Prostate gland (tissue), 2 donors: ENCODE measurements at regions not wholly inside any gene's neighbourhood (a gene's known extent, or its start where the extent isn't known, plus 50 kb on each side); places are given as distances from the start of the nearest gene placed in this dataset.

Experiments
- DNase-seq: peaks from one replicate; pipeline ENCODE4 v3.0.0-alpha.2; 2019; ENCODE audit warnings: low spot score
- H3K27ac ChIP-seq, 2 donors: fragments of 200-600 bp; sonication (generic); 2 replicates each; pipeline ENCODE4 v1.5.1; 2017 to 2019
- H3K27me3 ChIP-seq: fragments of 200-600 bp; sonication (generic); replicated peaks from 2 replicates; pipeline ENCODE4 v1.5.1; 2019; ENCODE audit not compliant: insufficient read depth
- H3K36me3 ChIP-seq, 2 donors: fragments of 200-600 bp; sonication (generic); 1 replicate in 1 of 2; 2 replicates in 1 of 2; pipeline versions ENCODE4 v1.5.1 to v1.8.1; 2017 to 2019
- H3K4me1 ChIP-seq: fragments of 200-600 bp; sonication (generic); replicated peaks from 2 replicates; pipeline ENCODE4 v1.5.1; 2019
- H3K4me3 ChIP-seq, 2 donors: fragments of 200-600 bp; sonication (generic); 2 replicates each; pipeline ENCODE4 v1.5.1; 2017 to 2019
- H3K9me3 ChIP-seq: fragments of 200-600 bp; sonication (generic); 2 replicates; pipeline ENCODE4 v1.5.1; 2017
- POLR2A ChIP-seq: fragments of 450-650 bp; IDR thresholded peaks from one replicate; pipeline ENCODE4 v1.6.1; 2016; ENCODE audit warnings: antibody characterized with exemption, mild to moderate bottlenecking
- POLR2AphosphoS5 ChIP-seq: sonication (generic); formaldehyde crosslinking; IDR thresholded peaks from one replicate; pipeline ENCODE4 v1.6.1; 2017; ENCODE audit warnings: antibody characterized with exemption
- WGBS: methylation state at CpG from one replicate; pipeline ENCODE4 v1.1.5; 2018; 5-methylcytosine and 5-hydroxymethylcytosine counted together
- intact Hi-C: fragments of 100-400 bp; cut with DNase I; formaldehyde crosslinking; loops from one replicate; pipeline ENCODE4 v1.14.2; 2022
- TF ChIP-seq, protein P1 (sequence below), 4 experiments: fragments of 200-600 bp in 2 of 4; fragments of 450-650 bp in 2 of 4; sonication (generic) in 2 of 4; IDR thresholded peaks; 1 replicate in 3 of 4; 2 replicates in 1 of 4; pipeline ENCODE4 v1.5.1; 2016 to 2019; ENCODE audit warnings: antibody characterized with exemption in 4 of 4, mild to moderate bottlenecking in 2 of 4, moderate library complexity in 2 of 4

DNA sequence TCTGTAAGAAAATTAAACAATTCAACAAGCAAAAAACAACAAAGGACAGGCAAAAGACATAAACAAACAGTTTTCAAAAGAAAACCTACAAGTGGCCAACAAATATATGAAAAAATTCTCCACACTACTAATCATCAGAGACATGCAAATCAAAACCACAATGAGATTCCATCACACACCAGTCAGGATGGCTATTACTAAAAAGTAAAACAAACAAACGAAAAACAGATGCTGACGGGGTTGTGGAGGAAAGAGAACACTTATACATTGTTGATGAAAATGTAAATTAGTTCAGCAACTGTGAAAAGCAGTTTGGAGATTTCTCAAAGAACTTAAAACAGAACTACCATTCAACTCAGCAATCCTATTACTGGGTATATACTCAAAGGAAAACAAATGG lies 537.6 kb downstream of the HDGFL1 start:
- Histone ChIP-seq H3K4me3 (no peak overlapping the region), H3K27me3 (no peaks in the 10 kb centered on the region), H3K9me3 (no peaks in the 10 kb centered on the region), H3K27ac (no peak overlapping the region), H3K36me3 (no peaks in the 10 kb centered on the region), H3K4me1 (no peaks in the 10 kb centered on the region)
- intact Hi-C loops, result no loop called here
- DNase-seq, result no peak
- TF ChIP-seq, protein P1, sequence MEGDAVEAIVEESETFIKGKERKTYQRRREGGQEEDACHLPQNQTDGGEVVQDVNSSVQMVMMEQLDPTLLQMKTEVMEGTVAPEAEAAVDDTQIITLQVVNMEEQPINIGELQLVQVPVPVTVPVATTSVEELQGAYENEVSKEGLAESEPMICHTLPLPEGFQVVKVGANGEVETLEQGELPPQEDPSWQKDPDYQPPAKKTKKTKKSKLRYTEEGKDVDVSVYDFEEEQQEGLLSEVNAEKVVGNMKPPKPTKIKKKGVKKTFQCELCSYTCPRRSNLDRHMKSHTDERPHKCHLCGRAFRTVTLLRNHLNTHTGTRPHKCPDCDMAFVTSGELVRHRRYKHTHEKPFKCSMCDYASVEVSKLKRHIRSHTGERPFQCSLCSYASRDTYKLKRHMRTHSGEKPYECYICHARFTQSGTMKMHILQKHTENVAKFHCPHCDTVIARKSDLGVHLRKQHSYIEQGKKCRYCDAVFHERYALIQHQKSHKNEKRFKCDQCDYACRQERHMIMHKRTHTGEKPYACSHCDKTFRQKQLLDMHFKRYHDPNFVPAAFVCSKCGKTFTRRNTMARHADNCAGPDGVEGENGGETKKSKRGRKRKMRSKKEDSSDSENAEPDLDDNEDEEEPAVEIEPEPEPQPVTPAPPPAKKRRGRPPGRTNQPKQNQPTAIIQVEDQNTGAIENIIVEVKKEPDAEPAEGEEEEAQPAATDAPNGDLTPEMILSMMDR (IDR thresholded peaks at IDR 0.05), result no peak
- no peak for TF ChIP-seq POLR2AphosphoS5
- no peak for TF ChIP-seq POLR2A
- WGBS, result 89% methylated on average over 2 of the region's 2 CpGs

DNA sequence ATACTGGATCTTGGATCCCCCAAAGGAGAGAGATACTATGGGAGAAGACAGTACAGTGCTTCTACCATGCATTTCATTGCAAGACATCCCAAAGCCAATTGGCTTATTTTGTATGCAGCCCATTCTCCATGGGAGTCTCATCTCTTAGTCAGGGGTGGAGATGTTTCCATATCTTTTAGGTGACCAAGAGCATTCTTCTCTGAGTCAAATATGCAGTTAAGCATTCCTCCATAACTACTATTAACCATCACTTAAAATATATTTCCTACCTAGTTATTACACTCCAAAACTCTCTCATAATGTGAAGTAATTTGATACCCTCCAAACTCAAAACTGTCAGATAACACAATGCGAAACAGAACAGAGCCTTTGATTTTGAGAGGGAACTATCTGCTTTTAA lies 542.6 kb downstream of the HDGFL1 start:
- DNase-seq, result no peak
- Histone ChIP-seq H3K27ac (no peak overlapping the region), H3K4me1 (no peaks in the 10 kb centered on the region), H3K4me3 (no peak overlapping the region), H3K27me3 (no peaks in the 10 kb centered on the region), H3K36me3 (no peaks in the 10 kb centered on the region), H3K9me3 (no peaks in the 10 kb centered on the region)
- 95% methylated on average over 1 of the region's 1 CpG for WGBS
- TF ChIP-seq, protein P1 (IDR thresholded peaks at IDR 0.05), result no peak
- TF ChIP-seq POLR2A (no peak), POLR2AphosphoS5 (no peak)
- intact Hi-C loops, result no loop called here

DNA sequence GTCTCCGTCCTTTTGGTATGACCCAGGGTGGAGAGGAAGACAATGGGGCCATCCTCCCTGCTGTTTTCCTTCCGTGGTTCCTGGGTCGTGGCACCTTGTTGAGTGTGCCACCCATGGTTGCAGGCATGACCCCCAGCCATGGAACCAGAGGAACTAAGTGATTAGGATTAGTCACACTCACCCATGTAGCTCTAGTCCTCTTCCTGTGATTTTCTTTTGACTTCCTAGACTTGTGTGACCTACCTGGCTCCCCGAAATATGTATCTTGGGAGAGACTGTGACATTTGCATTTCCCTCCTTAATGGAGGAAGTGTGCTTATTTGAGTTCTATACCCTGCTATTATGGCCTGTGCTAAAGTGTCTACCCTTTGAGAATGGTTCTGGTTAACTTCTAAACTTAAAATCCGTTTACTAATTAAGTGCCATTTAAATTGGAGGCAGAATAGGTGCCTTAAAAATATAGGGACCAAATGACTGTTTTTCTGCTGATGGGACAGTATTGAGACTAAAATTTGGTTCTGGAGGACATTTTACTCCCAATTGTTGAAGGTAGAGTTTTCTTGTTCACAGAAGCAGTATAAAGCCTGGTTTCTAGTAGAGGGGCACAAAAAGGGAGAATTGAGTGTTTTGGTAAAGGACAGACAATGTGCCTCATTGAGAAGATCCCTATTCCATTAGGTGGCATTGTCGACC lies 545.6 kb downstream of the HDGFL1 start:
- TF ChIP-seq POLR2A (no peak), POLR2AphosphoS5 (no peak)
- TF ChIP-seq, protein P1 (IDR thresholded peaks at IDR 0.05), result no peak
- Histone ChIP-seq H3K27ac (no peak overlapping the region), H3K4me3 (no peak overlapping the region), H3K27me3 (no peaks in the 10 kb centered on the region), H3K36me3 (no peaks in the 10 kb centered on the region), H3K9me3 (no peaks in the 10 kb centered on the region), H3K4me1 (no peaks in the 10 kb centered on the region)
- intact Hi-C loops, result no loop called here
- DNase-seq, result no peak
- WGBS, result 72% methylated on average over 6 of the region's 6 CpGs

DNA sequence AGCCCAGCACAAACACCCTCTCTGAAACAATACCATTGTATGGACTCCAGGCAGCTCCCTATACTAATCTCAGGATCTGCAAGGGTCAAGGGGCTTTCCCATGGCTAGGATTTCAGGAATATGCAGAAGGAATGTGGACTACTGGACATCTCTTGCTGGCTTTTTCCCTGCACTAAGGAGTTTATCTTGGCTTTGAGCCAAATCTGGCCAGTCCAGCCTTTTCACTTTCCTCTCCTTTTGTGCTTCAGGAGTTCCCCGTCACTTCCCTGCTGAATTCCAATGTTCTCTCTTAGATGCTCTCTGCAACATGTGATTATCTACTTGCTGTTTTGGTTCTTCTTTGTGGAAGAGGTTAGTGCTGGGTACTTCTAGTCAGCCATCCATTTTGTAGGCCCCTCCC lies 568.2 kb downstream of the HDGFL1 start:
- Histone ChIP-seq H3K4me3 (no peak overlapping the region), H3K4me1 (no peaks in the 10 kb centered on the region), H3K9me3 (no peaks in the 10 kb centered on the region), H3K27ac (no peak overlapping the region), H3K27me3 (no peaks in the 10 kb centered on the region), H3K36me3 (no peaks in the 10 kb centered on the region)
- DNase-seq, result no peak
- TF ChIP-seq POLR2AphosphoS5 (no peak), POLR2A (no peak)
- TF ChIP-seq, protein P1 (IDR thresholded peaks at IDR 0.05), result no peak
- intact Hi-C loops, result no loop called here
- WGBS, result 89% methylated on average over 1 of the region's 1 CpG

DNA sequence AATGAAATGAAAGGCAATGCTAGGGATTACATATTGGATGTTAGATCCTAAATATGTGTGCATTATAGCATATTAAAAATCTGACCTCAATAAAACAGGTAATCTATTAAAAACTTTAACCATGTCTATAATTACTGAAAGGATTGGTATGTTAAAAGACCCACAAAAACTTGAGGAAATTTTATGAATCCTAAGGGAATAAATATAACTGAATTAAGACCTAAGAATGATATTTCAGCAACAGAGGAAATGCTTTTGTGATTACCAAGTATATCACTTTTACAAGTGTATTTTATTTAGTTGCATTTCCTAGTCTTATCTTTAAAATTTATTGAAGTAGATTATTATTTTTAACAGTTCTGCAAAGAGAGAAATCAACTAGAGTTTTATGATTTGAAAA lies 571.5 kb downstream of the HDGFL1 start:
- DNase-seq, result no peak
- TF ChIP-seq POLR2AphosphoS5, result no peak
- no peak for TF ChIP-seq POLR2A
- TF ChIP-seq, protein P1 (IDR thresholded peaks at IDR 0.05), result no peak
- intact Hi-C loops, result no loop called here
- H3K27me3 ChIP-seq, result no peaks in the 10 kb centered on the region
- no peaks in the 10 kb centered on the region for H3K9me3 ChIP-seq
- no peaks in the 10 kb centered on the region for H3K36me3 ChIP-seq
- no peak overlapping the region for H3K4me3 ChIP-seq
- H3K27ac ChIP-seq, result no peak overlapping the region
- no peaks in the 10 kb centered on the region for H3K4me1 ChIP-seq
